ENCODE measurements at regions not wholly inside any gene's neighbourhood (a gene's known extent, or its start where the extent isn't known, plus 50 kb on each side); places are given as distances from the start of the nearest gene placed in this dataset.

GRCh38 chr7:67553378-67553777 lies 556.7 kb downstream of the TYW1 start:
- DNase-seq (ENCODE audit: low read depth) = no peak

- DNase-seq (ENCODE audit: low read depth) = no peak
Measured at GRCh38 chr7:67554986-67555385, 558.4 kb downstream of the TYW1 start.

GRCh38 chr7:67564959-67565358 lies 568.3 kb downstream of the TYW1 start:
- no peak for DNase-seq (ENCODE audit: low read depth)

GRCh38 chr7:67566101-67566500 lies 569.5 kb downstream of the TYW1 start:
- DNase-seq (ENCODE audit: low read depth) = no peak

DNA sequence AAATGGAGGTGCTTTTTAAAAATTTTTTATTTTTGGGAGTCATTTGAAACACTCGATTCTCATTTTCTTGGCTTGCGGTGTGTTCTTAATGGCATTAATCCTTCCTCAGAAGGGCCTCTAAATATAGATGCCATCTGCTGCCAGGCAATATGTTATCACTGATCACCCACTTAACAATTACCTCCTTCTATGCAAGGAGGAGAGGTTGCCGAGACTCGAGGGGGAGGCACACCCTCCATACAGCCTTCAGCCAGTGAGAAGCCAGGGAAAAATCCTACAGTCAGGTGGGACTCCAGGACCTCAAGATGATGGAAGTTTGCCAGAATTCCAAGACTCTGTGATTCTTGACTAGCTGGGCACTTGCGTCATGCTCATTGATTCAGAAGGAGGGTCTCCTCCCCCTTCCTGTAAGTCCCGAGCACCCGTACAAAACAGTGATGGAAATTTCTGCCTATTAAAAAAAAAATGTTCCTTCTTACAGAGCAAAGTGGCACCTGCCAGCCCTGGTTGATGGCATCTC lies 574.5 kb downstream of the TYW1 start:
- DNase-seq (ENCODE audit: low read depth) = no peak

DNA sequence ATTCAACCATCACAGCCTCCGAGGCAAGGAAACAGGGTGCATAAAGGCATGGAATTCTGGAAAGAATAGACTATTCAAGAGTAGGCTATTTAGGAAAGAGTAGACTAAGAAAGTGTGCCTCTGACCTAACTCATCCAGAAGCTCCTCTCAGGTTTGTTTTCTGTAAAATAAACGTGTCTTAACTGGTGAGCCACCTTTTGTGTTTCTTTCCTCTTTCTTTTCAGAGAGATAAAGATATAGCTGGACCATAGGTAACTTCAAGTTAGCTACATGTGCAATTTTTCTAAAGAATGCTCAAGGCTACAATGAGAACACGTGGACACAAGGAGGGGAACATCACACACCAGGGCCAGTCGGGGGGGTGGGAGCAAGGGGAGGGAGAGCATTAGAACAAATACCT lies 577.0 kb downstream of the TYW1 start:
- DNase-seq (ENCODE audit: low read depth) = no peak

DNA sequence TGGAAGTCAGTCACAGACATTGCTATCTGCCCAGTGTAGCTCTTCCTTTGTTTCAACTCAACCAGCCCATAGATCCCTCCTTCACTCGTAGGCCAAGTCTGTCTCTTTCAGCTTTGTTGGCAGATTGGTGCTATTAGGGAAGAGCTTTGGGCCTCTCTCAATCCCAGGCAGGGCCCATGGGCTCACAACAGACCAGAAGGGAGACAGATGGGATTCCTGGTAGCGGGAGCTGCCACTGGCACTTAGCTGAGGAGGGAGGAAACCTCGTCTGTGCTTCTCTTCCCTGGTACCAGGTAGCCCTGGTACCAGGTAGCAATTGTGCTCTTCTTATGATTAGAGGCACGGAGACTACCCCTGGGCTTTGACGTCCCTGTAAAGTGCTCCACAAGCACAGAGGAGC lies 592.0 kb downstream of the TYW1 start:
- no peak for DNase-seq (ENCODE audit: low read depth)

- DNase-seq (ENCODE audit: low read depth) = no peak
Measured at GRCh38 chr7:67589183-67589582, 592.5 kb downstream of the TYW1 start.

DNA sequence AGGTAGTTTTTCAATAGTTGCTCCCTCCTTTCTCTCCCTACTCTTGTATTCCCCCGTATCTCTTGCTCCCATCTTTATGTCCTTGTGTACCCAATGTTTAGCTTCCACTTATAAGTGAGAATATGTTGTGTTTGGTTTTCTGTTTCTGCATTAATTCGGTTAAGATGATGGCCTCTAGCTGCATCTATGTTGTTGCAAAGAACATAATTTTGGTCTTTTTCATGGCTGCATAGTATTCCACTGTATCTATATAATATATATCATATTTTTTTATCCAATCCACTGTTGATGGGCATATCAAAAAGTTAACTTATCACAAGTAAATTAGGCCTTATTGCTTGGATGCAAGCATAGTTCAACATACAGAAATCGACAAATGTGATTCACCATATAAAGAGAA lies 594.0 kb downstream of the TYW1 start:
- DNase-seq (ENCODE audit: low read depth) = no peak

GRCh38 chr7:67593794-67594193 lies 597.2 kb downstream of the TYW1 start:
- DNase-seq (ENCODE audit: low read depth) = no peak

DNA sequence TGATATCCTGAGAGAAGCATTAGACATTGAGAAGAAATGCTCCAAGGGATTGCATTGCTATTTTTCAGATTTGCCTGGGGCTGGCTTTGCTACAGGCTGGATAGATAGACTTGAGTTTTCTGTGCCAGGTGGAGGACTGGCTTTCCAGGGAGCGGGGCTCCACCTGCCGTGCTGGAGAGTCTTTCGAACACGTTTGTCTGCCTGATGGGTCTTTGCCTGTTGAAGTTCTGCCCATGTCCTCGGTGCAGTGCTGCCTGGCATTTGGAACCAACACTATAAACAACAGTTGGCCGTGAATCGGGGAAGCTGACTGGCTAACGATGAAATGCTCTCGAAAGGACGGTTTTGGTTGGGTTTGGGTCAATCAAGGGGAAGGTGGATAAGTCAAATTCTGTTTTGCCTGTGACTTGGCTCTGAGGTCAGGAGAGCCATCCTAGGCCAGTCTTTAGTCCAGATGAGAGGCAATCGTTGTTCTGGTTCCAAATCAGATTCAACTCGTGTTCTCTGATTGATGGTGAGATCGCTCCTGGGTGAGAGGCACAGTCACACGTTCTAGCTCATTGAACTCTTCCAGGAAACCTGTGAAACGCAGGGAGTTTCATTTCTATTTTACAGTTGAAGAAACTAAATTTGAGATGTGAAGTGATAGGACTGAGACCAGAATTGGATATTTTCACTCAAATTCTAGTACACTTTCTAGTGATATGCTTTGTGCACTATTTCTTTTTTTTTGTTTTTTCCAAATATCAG lies 599.0 kb downstream of the TYW1 start:
- no peak for DNase-seq (ENCODE audit: low read depth)

DNA sequence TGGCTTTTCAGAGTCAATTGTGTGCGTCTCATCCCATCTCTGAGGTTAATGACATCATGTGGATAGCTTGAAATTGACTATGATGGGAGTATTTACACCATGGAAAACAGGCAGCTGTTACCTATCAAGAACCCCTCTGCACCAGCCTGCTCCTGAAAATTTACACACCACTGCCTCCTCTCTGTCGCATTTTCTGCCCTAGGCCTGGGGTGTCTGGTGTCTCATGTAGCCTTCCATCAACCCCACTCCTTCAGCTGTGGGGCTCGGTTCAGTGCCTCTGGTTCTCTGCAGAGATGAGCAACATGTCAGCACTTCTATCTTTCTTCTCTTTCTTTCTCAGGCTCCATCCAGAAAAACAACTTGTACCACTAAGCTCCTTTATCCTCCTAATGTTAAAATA lies 600.5 kb downstream of the TYW1 start:
- DNase-seq (ENCODE audit: low read depth) = no peak

- no peak for DNase-seq (ENCODE audit: low read depth)
Measured at GRCh38 chr7:67598469-67598868, 601.8 kb downstream of the TYW1 start.

DNA sequence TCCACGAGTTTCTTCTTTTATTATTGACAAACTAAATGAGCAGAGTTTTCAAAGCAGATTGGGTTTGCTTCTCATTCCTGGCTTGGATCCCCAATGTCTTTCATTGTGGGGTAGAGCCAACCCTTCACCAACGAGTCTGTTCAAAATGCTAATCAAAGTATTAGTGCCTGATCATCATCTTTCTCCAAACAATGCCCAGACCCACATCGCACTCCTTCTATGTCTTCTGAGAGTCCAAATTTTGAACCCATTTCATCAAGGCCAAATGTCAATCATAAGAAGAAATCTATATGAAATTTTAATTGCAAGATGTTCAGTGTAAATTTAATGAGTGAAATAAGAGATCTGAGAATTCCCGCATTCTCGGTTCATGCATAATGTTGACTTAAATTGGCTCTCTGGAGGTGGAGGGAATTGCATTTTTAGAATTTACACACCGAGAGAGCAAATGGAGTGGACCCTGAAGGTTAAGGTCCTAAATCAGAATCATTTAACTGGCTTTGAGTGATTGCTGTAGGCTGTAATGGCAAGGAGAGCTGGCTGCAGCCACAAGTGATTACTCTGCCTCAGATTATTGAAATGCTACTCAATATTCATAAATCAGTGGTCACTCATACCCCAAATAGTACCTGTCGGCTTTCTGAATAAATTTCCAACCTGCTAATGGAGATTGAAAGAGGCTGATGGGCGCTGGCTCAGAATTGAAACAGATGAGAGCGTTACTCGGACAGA lies 602.9 kb downstream of the TYW1 start:
- no peak for DNase-seq (ENCODE audit: low read depth)

DNA sequence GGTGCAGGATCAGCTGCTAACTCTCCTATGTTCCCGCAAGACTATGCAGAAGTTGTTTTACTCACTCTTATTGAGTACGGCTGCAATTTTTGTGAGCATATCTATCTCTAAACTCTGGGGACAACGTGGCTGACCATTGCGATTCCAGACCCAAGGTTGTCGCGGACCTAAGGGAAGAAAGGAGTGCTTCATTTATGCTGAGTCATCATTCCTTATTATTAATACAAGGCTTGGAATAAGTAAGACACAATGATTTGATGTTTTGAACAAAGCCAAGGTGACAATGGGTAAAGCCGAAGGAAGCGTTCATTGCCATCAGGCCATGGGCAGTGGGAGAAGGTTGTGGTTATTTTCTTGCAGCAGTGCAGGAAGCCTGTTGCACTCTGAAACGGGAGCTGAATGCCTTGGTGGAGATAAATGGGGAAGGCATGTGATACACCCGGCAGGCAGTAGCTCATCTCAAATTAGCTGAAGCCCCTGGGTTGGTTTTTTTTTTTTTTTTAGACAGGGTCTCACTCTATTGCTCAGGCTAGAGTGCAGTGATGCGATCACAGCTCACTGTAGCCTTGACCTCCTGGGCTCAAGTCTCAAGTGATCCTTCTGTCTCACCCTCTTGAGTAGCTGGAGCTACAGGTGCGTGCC lies 605.7 kb downstream of the TYW1 start:
- DNase-seq (ENCODE audit: low read depth) = no peak

DNA sequence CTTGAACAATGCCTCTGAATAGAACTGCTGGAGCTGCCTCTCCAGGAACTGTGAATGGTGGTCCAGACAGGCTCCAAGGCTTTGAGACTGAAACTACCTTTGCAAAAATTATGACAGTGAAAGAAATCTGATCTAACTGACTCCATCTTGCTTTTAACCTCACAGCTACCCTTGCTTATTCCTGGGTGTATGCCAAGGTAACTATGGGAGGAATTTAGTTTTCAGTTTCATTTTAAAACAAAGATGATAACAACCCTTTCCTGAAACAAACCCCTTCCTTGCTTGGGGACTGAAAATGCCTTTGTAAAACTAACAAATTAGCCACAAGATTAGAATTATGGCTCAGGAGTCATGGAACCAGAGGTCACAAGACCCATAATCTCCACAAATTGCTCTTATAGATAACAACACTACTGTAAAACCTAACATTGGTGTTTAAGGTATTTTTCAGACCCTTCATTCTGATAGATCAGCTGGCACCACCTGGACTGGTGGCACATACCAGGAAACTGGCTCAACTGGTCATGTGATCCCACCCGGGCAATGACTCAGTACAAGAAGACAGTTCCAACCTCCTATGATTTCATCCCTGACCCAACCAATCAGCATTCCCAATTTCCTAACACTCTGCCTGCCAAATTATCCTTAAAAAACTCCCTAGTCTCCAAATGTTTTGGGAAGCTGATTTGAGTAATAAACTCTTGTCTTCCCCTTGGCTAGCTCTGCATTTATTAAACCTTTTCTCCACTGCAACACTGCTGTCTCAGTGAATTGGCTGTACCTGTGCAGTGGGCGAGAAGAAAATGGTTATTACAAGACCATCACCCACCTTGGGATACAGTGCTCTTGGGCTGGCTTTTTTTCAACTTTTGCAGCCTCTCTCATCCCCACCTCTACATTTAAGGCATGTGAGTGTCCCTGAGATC lies 608.1 kb downstream of the TYW1 start:
- no peak for DNase-seq (ENCODE audit: low read depth)

GRCh38 chr7:67608806-67609205 lies 612.2 kb downstream of the TYW1 start:
- no peak for DNase-seq (ENCODE audit: low read depth)

- DNase-seq (ENCODE audit: low read depth) = no peak
Measured at GRCh38 chr7:67610897-67611296, 614.3 kb downstream of the TYW1 start.

GRCh38 chr7:67614843-67615242 lies 618.2 kb downstream of the TYW1 start:
- DNase-seq (ENCODE audit: low read depth) = no peak

- DNase-seq (ENCODE audit: low read depth) = no peak
Measured at GRCh38 chr7:67616517-67616916, 619.9 kb downstream of the TYW1 start.

DNA sequence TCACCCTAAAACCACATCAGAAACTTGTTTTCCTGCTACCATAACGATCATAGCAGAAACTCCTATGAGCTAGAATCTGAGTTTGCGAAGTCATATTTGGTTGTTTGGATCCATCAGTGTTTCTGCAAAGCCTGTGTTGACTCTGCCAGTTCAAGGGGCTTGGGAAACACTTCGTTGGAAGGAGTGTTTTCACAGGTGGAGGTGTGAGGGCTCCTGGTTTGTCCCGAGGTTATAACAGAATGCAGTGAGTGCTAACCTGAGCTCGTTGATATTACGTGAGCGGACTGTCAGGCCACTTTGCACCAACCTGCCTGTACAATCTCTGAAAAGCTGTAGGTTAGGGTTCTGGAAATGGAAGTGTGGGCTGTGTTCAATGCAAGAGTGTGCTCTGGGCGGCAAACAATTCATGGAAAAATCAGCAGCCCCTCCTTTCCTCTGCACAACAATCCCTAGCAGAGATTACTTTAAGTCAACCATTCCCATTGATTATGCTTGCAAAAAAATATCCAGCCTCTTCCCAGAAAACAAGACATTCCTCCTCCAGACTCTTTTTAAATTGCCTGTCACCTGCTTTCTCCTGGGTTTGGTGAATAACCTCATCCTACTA lies 622.0 kb downstream of the TYW1 start:
- DNase-seq (ENCODE audit: low read depth) = no peak

DNA sequence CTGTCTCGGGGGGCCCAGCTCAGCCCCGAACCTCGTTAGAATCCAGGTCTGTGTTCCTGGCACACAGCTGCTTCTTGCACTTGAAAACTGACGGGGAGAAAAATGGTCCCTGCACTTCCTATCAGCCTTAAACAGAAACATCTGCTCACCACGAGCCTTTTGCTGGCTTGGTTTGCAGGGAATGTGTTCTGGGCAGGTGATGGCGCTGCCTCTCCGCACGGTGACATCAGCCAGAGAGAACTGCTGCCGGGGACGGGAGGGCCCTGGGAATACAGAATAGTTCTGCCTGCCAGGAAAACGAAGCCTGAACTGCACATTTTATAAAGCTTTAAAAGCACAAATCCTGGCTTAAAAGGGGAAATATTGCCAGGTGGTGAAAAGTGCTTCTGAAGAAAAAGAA lies 622.5 kb downstream of the TYW1 start:
- no peak for DNase-seq (ENCODE audit: low read depth)

Data from stimulated activated CD8-positive, alpha-beta memory T cell treated with anti-CD3 and anti-CD28 coated beads, Interleukin-12 subunit alpha, Interleukin-12 subunit beta, amount 100 ng/mL, for 1 hour (primary cell).